ENCODE measurements at regions not wholly inside any gene's neighbourhood (a gene's known extent, or its start where the extent isn't known, plus 50 kb on each side); places are given as distances from the start of the nearest gene placed in this dataset.

DNA sequence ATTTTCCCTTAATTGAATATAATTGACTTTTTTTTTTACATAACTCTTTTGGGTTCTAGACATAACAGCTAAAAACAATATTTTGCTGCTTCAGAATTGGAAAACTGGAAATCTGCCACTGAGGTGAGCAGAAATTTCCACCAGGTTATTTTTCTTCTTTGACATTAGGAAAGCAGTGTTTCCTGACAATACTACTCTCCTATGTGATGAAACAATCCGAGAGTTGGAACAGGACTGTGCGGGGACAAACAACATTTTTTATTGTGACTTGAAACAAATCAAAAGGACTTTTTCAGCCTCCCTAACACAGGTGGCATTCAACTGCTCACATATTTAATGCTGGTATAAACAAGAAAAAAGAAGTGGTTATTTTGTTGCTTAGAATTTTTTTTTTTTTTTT is 237.2 kb downstream of the RNF152 start:
- dilution Hi-C loops (cut with MboI; ENCODE audit: extremely low pct_ligation_motif_present, low sequenced_read_pairs): no loop called here

DNA sequence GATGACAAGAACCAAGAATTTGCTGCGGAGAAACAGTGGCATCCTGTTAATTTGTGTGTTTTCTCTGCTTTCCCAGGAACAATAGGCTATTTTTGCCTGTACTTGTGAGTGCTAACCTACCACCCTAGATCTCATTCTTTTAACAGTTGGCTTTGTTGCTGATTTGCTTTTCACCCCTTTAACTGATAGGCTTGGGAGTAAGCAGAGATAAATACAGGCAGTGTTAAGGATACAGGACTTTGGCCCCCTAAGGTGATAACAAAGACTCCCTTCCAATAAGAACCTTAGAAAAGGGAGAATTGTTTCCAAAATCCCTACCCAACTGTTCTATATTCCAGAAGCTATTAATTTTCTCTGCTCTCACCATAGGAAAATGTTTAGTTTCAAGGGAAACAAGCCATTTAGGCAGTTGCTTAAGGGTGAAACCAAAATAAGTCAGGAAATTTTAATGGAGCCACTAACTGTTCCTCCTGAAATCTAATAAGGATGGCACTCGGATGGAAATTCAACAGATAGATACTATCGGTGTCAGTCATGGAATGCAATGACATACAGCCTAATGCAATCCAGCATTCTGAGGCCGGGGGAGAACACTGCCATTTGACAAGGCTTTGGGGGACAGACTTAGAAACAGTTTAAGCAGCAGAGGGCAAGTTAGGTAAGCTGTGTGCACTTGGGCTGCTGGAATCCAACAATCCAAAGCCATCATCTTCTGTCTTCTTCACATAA is 238.8 kb downstream of the RNF152 start:
- Histone ChIP-seq H3K9me3 (ENCODE audit: control insufficient read depth, low read depth, low read length) (no peaks in the 10 kb centered on the region), H4K20me1 (ENCODE audit: control insufficient read depth, extremely low read depth, insufficient read depth, low read length) (no peaks in the 10 kb centered on the region), H3K4me3 (ENCODE audit: control insufficient read depth in 2 of 3, extremely low read depth in 1 of 3, insufficient read depth in 2 of 3, low read depth in 1 of 3, low read length in 3 of 3) (no peak overlapping the region), H3K4me2 (ENCODE audit: control insufficient read depth, extremely low read depth, insufficient read depth, low read depth, low read length) (no peak overlapping the region), H2AFZ (ENCODE audit: control insufficient read depth, low read length) (no peak overlapping the region), H3K27me3 (ENCODE audit: control insufficient read depth, extremely low read depth, insufficient read depth, low read length) (no peaks in the 10 kb centered on the region), H3K27ac (ENCODE audit: control insufficient read depth, insufficient read depth, low read length) (no peak overlapping the region), H3K9me1 (ENCODE audit: control insufficient read depth, extremely low read depth, insufficient read depth, low read length) (no peaks in the 10 kb centered on the region), H3K9ac (ENCODE audit: control insufficient read depth, extremely low read depth, insufficient read depth, low read length) (no peak overlapping the region), H3K79me2 (ENCODE audit: control insufficient read depth, insufficient read depth, low read length) (no peaks in the 10 kb centered on the region), H3K4me1 (ENCODE audit: control insufficient read depth, extremely low read depth, insufficient read depth, low read length) (no peaks in the 10 kb centered on the region), H3K36me3 (ENCODE audit: control insufficient read depth in 2 of 2, extremely low read depth in 1 of 2, insufficient read depth in 2 of 2, low read length in 2 of 2) (no peaks in the 10 kb centered on the region)
- dilution Hi-C loops (cut with MboI; ENCODE audit: extremely low pct_ligation_motif_present, low sequenced_read_pairs): no loop called here
- DNase-seq (ENCODE audit: low read depth, low spot score) (no peak), FAIRE-seq (peak; percentile 59)
- TF ChIP-seq, protein P1, sequence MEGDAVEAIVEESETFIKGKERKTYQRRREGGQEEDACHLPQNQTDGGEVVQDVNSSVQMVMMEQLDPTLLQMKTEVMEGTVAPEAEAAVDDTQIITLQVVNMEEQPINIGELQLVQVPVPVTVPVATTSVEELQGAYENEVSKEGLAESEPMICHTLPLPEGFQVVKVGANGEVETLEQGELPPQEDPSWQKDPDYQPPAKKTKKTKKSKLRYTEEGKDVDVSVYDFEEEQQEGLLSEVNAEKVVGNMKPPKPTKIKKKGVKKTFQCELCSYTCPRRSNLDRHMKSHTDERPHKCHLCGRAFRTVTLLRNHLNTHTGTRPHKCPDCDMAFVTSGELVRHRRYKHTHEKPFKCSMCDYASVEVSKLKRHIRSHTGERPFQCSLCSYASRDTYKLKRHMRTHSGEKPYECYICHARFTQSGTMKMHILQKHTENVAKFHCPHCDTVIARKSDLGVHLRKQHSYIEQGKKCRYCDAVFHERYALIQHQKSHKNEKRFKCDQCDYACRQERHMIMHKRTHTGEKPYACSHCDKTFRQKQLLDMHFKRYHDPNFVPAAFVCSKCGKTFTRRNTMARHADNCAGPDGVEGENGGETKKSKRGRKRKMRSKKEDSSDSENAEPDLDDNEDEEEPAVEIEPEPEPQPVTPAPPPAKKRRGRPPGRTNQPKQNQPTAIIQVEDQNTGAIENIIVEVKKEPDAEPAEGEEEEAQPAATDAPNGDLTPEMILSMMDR (optimal IDR thresholded peaks at IDR 0.05 in 1 of 3, IDR thresholded peaks at IDR 0.05 in 1 of 3, conservative IDR thresholded peaks at IDR 0.05 in 1 of 3; ENCODE audit: extremely low read depth in 1 of 3, insufficient read depth in 2 of 3, low read length in 3 of 3): no peak
- TF ChIP-seq EZH2 (IDR thresholded peaks at IDR 0.05; ENCODE audit: low read length): no peak

More for the DNA sequence above, 237.2 kb downstream of the RNF152 start:
- no peaks in the 10 kb centered on the region for H4K20me1 ChIP-seq (ENCODE audit: control insufficient read depth, extremely low read depth, insufficient read depth, low read length)
- no peak overlapping the region for H3K4me3 ChIP-seq (ENCODE audit: control insufficient read depth in 2 of 3, extremely low read depth in 1 of 3, insufficient read depth in 2 of 3, low read depth in 1 of 3, low read length in 3 of 3)
- DNase-seq (ENCODE audit: low read depth, low spot score) (no peak), FAIRE-seq (no peak)
- no peaks in the 10 kb centered on the region for H3K79me2 ChIP-seq (ENCODE audit: control insufficient read depth, insufficient read depth, low read length)
- no peaks in the 10 kb centered on the region for H3K4me1 ChIP-seq (ENCODE audit: control insufficient read depth, extremely low read depth, insufficient read depth, low read length)
- no peaks in the 10 kb centered on the region for H3K36me3 ChIP-seq (ENCODE audit: control insufficient read depth in 2 of 2, extremely low read depth in 1 of 2, insufficient read depth in 2 of 2, low read length in 2 of 2)
- no peaks in the 10 kb centered on the region for H3K9me1 ChIP-seq (ENCODE audit: control insufficient read depth, extremely low read depth, insufficient read depth, low read length)
- no peak overlapping the region for H3K27ac ChIP-seq (ENCODE audit: control insufficient read depth, insufficient read depth, low read length)
- no peak overlapping the region for H3K9ac ChIP-seq (ENCODE audit: control insufficient read depth, extremely low read depth, insufficient read depth, low read length)
- no peak overlapping the region for H3K4me2 ChIP-seq (ENCODE audit: control insufficient read depth, extremely low read depth, insufficient read depth, low read depth, low read length)
- TF ChIP-seq, protein P1 (optimal IDR thresholded peaks at IDR 0.05 in 1 of 3, IDR thresholded peaks at IDR 0.05 in 1 of 3, conservative IDR thresholded peaks at IDR 0.05 in 1 of 3; ENCODE audit: extremely low read depth in 1 of 3, insufficient read depth in 2 of 3, low read length in 3 of 3): no peak
- TF ChIP-seq EZH2 (IDR thresholded peaks at IDR 0.05; ENCODE audit: low read length): no peak
- H2AFZ ChIP-seq (ENCODE audit: control insufficient read depth, low read length): no peak overlapping the region
- no peaks in the 10 kb centered on the region for H3K27me3 ChIP-seq (ENCODE audit: control insufficient read depth, extremely low read depth, insufficient read depth, low read length)
- no peaks in the 10 kb centered on the region for H3K9me3 ChIP-seq (ENCODE audit: control insufficient read depth, low read depth, low read length)

Data from keratinocyte (primary cell).